HEK293T (cell line): ENCODE measurements at regions not wholly inside any gene's neighbourhood (a gene's known extent, or its start where the extent isn't known, plus 50 kb on each side); places are given as distances from the start of the nearest gene placed in this dataset.

ENCODE experiments used
- CTCF ChIA-PET: fragments of 350-600 bp; formaldehyde crosslinking; extraction: SDS; loops from one replicate; lab custom pipeline; 2021; ENCODE audit warnings: antibody characterized with exemption, inconsistent platforms; lab: Yijun Ruan, JAX
- POLR2A ChIA-PET: fragments of 350-600 bp; formaldehyde crosslinking; extraction: SDS; loops from one replicate; lab custom pipeline; 2020; ENCODE audit warnings: antibody characterized with exemption, inconsistent platforms; lab: Yijun Ruan, JAX
- DNase-seq: peaks from one replicate; pipeline ENCODE4 v3.0.0; 2012; ENCODE audit warnings: mixed read lengths; ENCODE audit errors: extremely low spot score
- ARNT ChIP-seq: fragments of 450-650 bp; IDR thresholded peaks from 2 replicates; pipeline ENCODE4 v1.6.1; 2017; ENCODE audit warnings: mild to moderate bottlenecking
- BHLHE40 ChIP-seq: fragments of 450-650 bp; IDR thresholded peaks from 2 replicates; pipeline ENCODE4 v1.6.1; 2016; ENCODE audit warnings: mild to moderate bottlenecking, moderate library complexity, borderline replicate concordance
- CTBP1 ChIP-seq: fragments of 450-650 bp; IDR thresholded peaks from 2 replicates; pipeline ENCODE4 v1.6.1; 2016; ENCODE audit warnings: borderline replicate concordance
- ELF4 ChIP-seq: fragments of 450-650 bp; IDR thresholded peaks from 2 replicates; pipeline ENCODE4 v1.6.1; 2017; ENCODE audit warnings: antibody characterized with exemption
- FOXA1 ChIP-seq: fragments of 450-650 bp; IDR thresholded peaks from 2 replicates; pipeline ENCODE4 v1.6.1; 2016; ENCODE audit warnings: mild to moderate bottlenecking
- FOXK2 ChIP-seq: fragments of 450-650 bp; IDR thresholded peaks from 2 replicates; pipeline ENCODE4 v1.6.1; 2016; ENCODE audit warnings: mild to moderate bottlenecking
- FOXM1 ChIP-seq: fragments of 450-650 bp; IDR thresholded peaks from 2 replicates; pipeline ENCODE4 v1.6.1; 2017; ENCODE audit warnings: mild to moderate bottlenecking, borderline replicate concordance
- HDGF ChIP-seq: fragments of 450-650 bp; IDR thresholded peaks from 2 replicates; pipeline ENCODE4 v1.6.1; 2017; ENCODE audit warnings: antibody characterized with exemption, borderline replicate concordance
- L3MBTL2 ChIP-seq: fragments of 450-650 bp; conservative IDR thresholded peaks from 2 replicates; pipeline ENCODE4 v1.6.1; 2016; ENCODE audit warnings: mild to moderate bottlenecking
- LEF1 ChIP-seq: fragments of 450-650 bp; IDR thresholded peaks from 2 replicates; pipeline ENCODE4 v1.6.1; 2017; ENCODE audit warnings: mild to moderate bottlenecking, borderline replicate concordance
- NFRKB ChIP-seq: fragments of 450-650 bp; IDR thresholded peaks from 2 replicates; pipeline ENCODE4 v1.6.1; 2016; ENCODE audit warnings: mild to moderate bottlenecking, moderate library complexity
- PKNOX1 ChIP-seq: fragments of 450-650 bp; IDR thresholded peaks from 2 replicates; pipeline ENCODE4 v1.6.1; 2016
- SP1 ChIP-seq: fragments of 450-650 bp; IDR thresholded peaks from 2 replicates; pipeline ENCODE4 v1.6.1; 2017
- SUZ12 ChIP-seq: fragments of 450-650 bp; IDR thresholded peaks from 2 replicates; pipeline ENCODE4 v1.6.1; 2016; ENCODE audit warnings: mild to moderate bottlenecking
- TARDBP ChIP-seq: fragments of 450-650 bp; IDR thresholded peaks from 2 replicates; pipeline ENCODE4 v1.6.1; 2016
- ZNF384 ChIP-seq: fragments of 450-650 bp; IDR thresholded peaks from 2 replicates; pipeline ENCODE4 v1.6.1; 2016

- no peak for DNase-seq
- CTCF ChIA-PET = no interaction called here
- POLR2A ChIA-PET = no interaction called here
Observed at GRCh38 chr5:167626341-167627123, 664.9 kb upstream of the WWC1 start.

GRCh38 chr5:167629634-167630033, 661.8 kb upstream of the WWC1 start:
- ChIA-PET POLR2A (no interaction called here), CTCF (no interaction called here)
- TF ChIP-seq SP1 (no peak), CTBP1 (no peak), PKNOX1 (no peak), FOXA1 (no peak), SUZ12 (no peak), BHLHE40 (no peak), ARNT (no peak), FOXM1 (no peak), LEF1 (no peak), ZNF384 (no peak), TARDBP (no peak), ELF4 (no peak), HDGF (no peak)
- no peak for DNase-seq

More at GRCh38 chr5:167626341-167627123, 664.9 kb upstream of the WWC1 start:
- TF ChIP-seq ZNF384 = no peak
- no peak for TF ChIP-seq PKNOX1
- no peak for TF ChIP-seq ELF4
- TF ChIP-seq TARDBP = no peak
- no peak for TF ChIP-seq SP1
- no peak for TF ChIP-seq ARNT
- TF ChIP-seq L3MBTL2 = no peak
- TF ChIP-seq LEF1 = no peak
- TF ChIP-seq HDGF = no peak
- no peak for TF ChIP-seq SUZ12
- no peak for TF ChIP-seq FOXA1
- no peak for TF ChIP-seq BHLHE40
- no peak for TF ChIP-seq FOXK2
- TF ChIP-seq NFRKB = no peak
- TF ChIP-seq FOXM1 = no peak

GRCh38 chr5:167631191-167631590, 660.3 kb upstream of the WWC1 start:
- TF ChIP-seq ELF4 (no peak), FOXM1 (no peak), CTBP1 (no peak), SUZ12 (no peak), HDGF (no peak), ARNT (no peak), L3MBTL2 (no peak), ZNF384 (no peak)
- CTCF ChIA-PET = no interaction called here
- no peak for DNase-seq
- POLR2A ChIA-PET = no interaction called here

GRCh38 chr5:167633114-167633513, 658.3 kb upstream of the WWC1 start:
- TF ChIP-seq PKNOX1 (no peak), FOXA1 (no peak), FOXM1 (no peak), SUZ12 (no peak), ZNF384 (no peak), FOXK2 (no peak), HDGF (no peak), LEF1 (no peak), L3MBTL2 (no peak), BHLHE40 (no peak), ARNT (no peak), ELF4 (no peak), NFRKB (no peak), CTBP1 (no peak), SP1 (no peak), TARDBP (no peak)
- ChIA-PET POLR2A (no interaction called here), CTCF (no interaction called here)
- DNase-seq = no peak

GRCh38 chr5:167633931-167634341, 657.5 kb upstream of the WWC1 start:
- ChIA-PET POLR2A (no interaction called here), CTCF (no interaction called here)
- DNase-seq = no peak
- no peak for TF ChIP-seq SUZ12
- TF ChIP-seq SP1 = no peak
- no peak for TF ChIP-seq CTBP1
- no peak for TF ChIP-seq LEF1
- no peak for TF ChIP-seq ELF4
- TF ChIP-seq HDGF = no peak
- TF ChIP-seq PKNOX1 = no peak
- no peak for TF ChIP-seq FOXM1
- no peak for TF ChIP-seq FOXA1
